AG09309 (cell line): ENCODE measurements at regions not wholly inside any gene's neighbourhood (a gene's known extent, or its start where the extent isn't known, plus 50 kb on each side); places are given as distances from the start of the nearest gene placed in this dataset.
"Not testable (repeated sequence)": the region's sequence is repeated elsewhere in the genome, so short reads cannot be mapped to it uniquely, and the experiment has no call there.

Experiments used
- DNase-seq: peaks from one replicate; pipeline ENCODE4 v3.0.0-alpha.2; 2010; ENCODE audit warnings: low read depth
- H3K4me3 ChIP-seq: 2 replicates; pipeline ENCODE4 v1.5.1; 2011; ENCODE audit warnings: mild to moderate bottlenecking, low read depth, low read length, moderate library complexity; ENCODE audit not compliant: control insufficient read depth
- CTCF ChIP-seq: IDR thresholded peaks from 2 replicates; pipeline ENCODE4 v1.5.1; 2011; ENCODE audit warnings: mild to moderate bottlenecking, low read depth, low read length, inconsistent platforms; ENCODE audit not compliant: insufficient read depth, control insufficient read depth; ENCODE audit errors: missing control alignments

- DNase-seq: no peak
- no peak for TF ChIP-seq CTCF
- H3K4me3 ChIP-seq: no peak overlapping the region
These were observed 900.8 kb upstream of the GOT2 start for GRCh38 chr16:59634951-59635350.

GRCh38 chr16:59634004-59634579 lies 900.0 kb upstream of the GOT2 start:
- DNase-seq: peak; percentile 27
- H3K4me3 ChIP-seq: no peak overlapping the region
- TF ChIP-seq CTCF: no peak

GRCh38 chr16:59632276-59632855 lies 898.2 kb upstream of the GOT2 start:
- TF ChIP-seq CTCF: no peak
- H3K4me3 ChIP-seq: no peak overlapping the region
- DNase-seq: no peak

GRCh38 chr16:59624381-59624780 lies 890.3 kb upstream of the GOT2 start:
- not testable (repeated sequence) for DNase-seq, H3K4me3 ChIP-seq

GRCh38 chr16:59614466-59615240 lies 880.5 kb upstream of the GOT2 start:
- no peak overlapping the region for H3K4me3 ChIP-seq
- DNase-seq: no peak
- TF ChIP-seq CTCF: no peak

- DNase-seq, H3K4me3 ChIP-seq: not testable (repeated sequence)
These were observed 878.9 kb upstream of the GOT2 start for GRCh38 chr16:59612910-59613620.

- no peak for DNase-seq
- H3K4me3 ChIP-seq: no peak overlapping the region
- no peak for TF ChIP-seq CTCF
These were observed 878.0 kb upstream of the GOT2 start for GRCh38 chr16:59612094-59612493.
